HepG2 (cell line): ENCODE measurements at regions not wholly inside any gene's neighbourhood (a gene's known extent, or its start where the extent isn't known, plus 50 kb on each side); places are given as distances from the start of the nearest gene placed in this dataset.

ENCODE experiments used
- ATAC-seq: fragments of 200-7000 bp; cut with Tn5 transposase; 3 replicates; pipeline ENCODE4 v1.9.1; 2020; ENCODE audit warnings: mild to moderate bottlenecking, moderate library complexity
- BruUV-seq: library from RNA; stranded (reverse); fragments of 400-500 nt; replicated peaks from 2 replicates; lab custom pipeline; 2021; lab: Mats Ljungman, UMichigan
- CTCF ChIA-PET: fragments of 300-600 bp; formaldehyde crosslinking; extraction: SDS; loops from one replicate; lab custom pipeline; 2021; ENCODE audit warnings: low total read pairs, inconsistent platforms, low intra/inter-chr PET ratio; lab: Yijun Ruan, JAX
- POLR2A ChIA-PET: fragments of 350-600 bp; sonication (Branson Sonifier 250); formaldehyde crosslinking; loops from one replicate; lab custom pipeline; 2020; ENCODE audit warnings: antibody characterized with exemption, inconsistent platforms; lab: Yijun Ruan, JAX
- DNase-seq: peaks from one replicate; pipeline ENCODE4 v3.0.0-alpha.2; 2015; ENCODE audit warnings: low spot score
- FAIRE-seq: peaks from 3 replicates; lab custom pipeline; 2011; peaks lifted over from hg19 to GRCh38; lab: Jason Lieb, UNC
- H2AFZ ChIP-seq: one replicate; pipeline ENCODE4 v1.6.1; 2011; ENCODE audit warnings: low read length, inconsistent platforms
- H3K27ac ChIP-seq: fragments of 300-600 bp; 3 replicates; pipeline ENCODE4 v1.8.0; 2011; ENCODE audit warnings: mixed run types, mild to moderate bottlenecking, mixed read lengths, low read length, inconsistent platforms; ENCODE audit not compliant: insufficient read depth; ENCODE audit errors: extremely low read length
- H3K27me3 ChIP-seq, 2 experiments: fragments of 200-600 bp in 1 of 2; 2 replicates in 1 of 2; 3 replicates in 1 of 2; pipeline versions ENCODE4 v1.6.0 to v1.8.0; 2011; ENCODE audit warnings: low read length in 2 of 2, mild to moderate bottlenecking in 2 of 2, moderate library complexity in 2 of 2, inconsistent platforms in 1 of 2; ENCODE audit not compliant: insufficient read depth in 2 of 2, control insufficient read depth in 1 of 2
- H3K36me3 ChIP-seq, 2 experiments: fragments of 200-600 bp in 1 of 2; replicated peaks in 1 of 2; 2 replicates in 1 of 2; 3 replicates in 1 of 2; pipeline versions ENCODE4 v1.5.1 to v1.8.0; 2011; ENCODE audit warnings: low read length in 2 of 2, inconsistent platforms in 1 of 2; ENCODE audit not compliant: insufficient read depth in 2 of 2, control insufficient read depth in 1 of 2
- H3K4me1 ChIP-seq: 2 replicates; pipeline ENCODE4 v1.5.1; 2012; ENCODE audit warnings: low read length, inconsistent platforms; ENCODE audit not compliant: insufficient read depth
- H3K4me2 ChIP-seq: 2 replicates; pipeline ENCODE4 v1.6.0; 2011; ENCODE audit warnings: low read depth, low read length, inconsistent platforms
- H3K4me3 ChIP-seq, 3 experiments: fragments of 200-600 bp in 1 of 3; sonication (generic), shearing (Covaris generic) in 1 of 3; replicated peaks in 1 of 3; 2 replicates each; pipeline ENCODE4 v1.5.1; 2011 to 2016; ENCODE audit warnings: low read length in 3 of 3, inconsistent platforms in 2 of 3, low read depth in 2 of 3, mild to moderate bottlenecking in 2 of 3, control low read depth in 1 of 3, mixed read lengths in 1 of 3; ENCODE audit not compliant: insufficient read depth in 1 of 3
- H3K79me2 ChIP-seq: one replicate; pipeline ENCODE4 v1.6.1; 2011; ENCODE audit warnings: low read length, inconsistent platforms; ENCODE audit not compliant: insufficient read depth
- H3K9ac ChIP-seq: 2 replicates; pipeline ENCODE4 v1.6.0; 2011; ENCODE audit warnings: mild to moderate bottlenecking, low read depth, low read length, inconsistent platforms; ENCODE audit not compliant: insufficient read depth
- H3K9me3 ChIP-seq: 2 replicates; pipeline ENCODE4 v1.5.1; 2012; ENCODE audit warnings: mild to moderate bottlenecking, low read length
- H4K20me1 ChIP-seq: 2 replicates; pipeline ENCODE4 v1.6.0; 2011; ENCODE audit warnings: inconsistent platforms, mild to moderate bottlenecking, low read length, moderate library complexity; ENCODE audit not compliant: insufficient read depth
- ARID2 ChIP-seq: sonication (generic); formaldehyde crosslinking; IDR thresholded peaks from 2 replicates; pipeline ENCODE4 v1.8.1; 2022; ENCODE audit warnings: mild to moderate bottlenecking, missing genetic modification reagents, borderline replicate concordance
- E2F1 ChIP-seq: sonication (generic); formaldehyde crosslinking; IDR thresholded peaks from 2 replicates; pipeline ENCODE4 v1.5.0; 2020; ENCODE audit warnings: missing genetic modification reagents
- NR3C1 ChIP-seq: sonication (generic); formaldehyde crosslinking; IDR thresholded peaks from 2 replicates; pipeline ENCODE4 v1.4.0; 2020; ENCODE audit warnings: missing genetic modification reagents
- PHF8 ChIP-seq: sonication (generic); formaldehyde crosslinking; IDR thresholded peaks from 2 replicates; pipeline ENCODE4 v1.5.0; 2020; ENCODE audit warnings: missing genetic modification reagents
- SMARCE1 ChIP-seq: fragments of 450-650 bp; IDR thresholded peaks from 2 replicates; pipeline ENCODE4 v1.6.1; 2017; ENCODE audit warnings: borderline replicate concordance
- TRIM24 ChIP-seq: sonication (generic); formaldehyde crosslinking; IDR thresholded peaks from 2 replicates; pipeline ENCODE4 v1.8.0; 2022; ENCODE audit warnings: mild to moderate bottlenecking, missing genetic modification reagents
- ZNF225 ChIP-seq: sonication (generic); formaldehyde crosslinking; IDR thresholded peaks from 2 replicates; pipeline ENCODE4 v1.4.0; 2020; ENCODE audit warnings: mild to moderate bottlenecking, missing genetic modification reagents
- ZNF296 ChIP-seq: sonication (generic); formaldehyde crosslinking; conservative IDR thresholded peaks from 2 replicates; pipeline ENCODE4 v1.5.0; 2020; ENCODE audit warnings: mild to moderate bottlenecking, missing genetic modification reagents
- ZNF607 ChIP-seq: sonication (generic); formaldehyde crosslinking; IDR thresholded peaks from 2 replicates; pipeline ENCODE4 v1.5.1; 2020; ENCODE audit warnings: missing genetic modification reagents, mild to moderate bottlenecking, borderline replicate concordance
- ZNF615 ChIP-seq: sonication (generic); formaldehyde crosslinking; IDR thresholded peaks from 2 replicates; pipeline ENCODE4 v1.5.0; 2020; ENCODE audit warnings: mild to moderate bottlenecking, missing genetic modification reagents, borderline replicate concordance
- ZUFSP ChIP-seq: sonication (generic); formaldehyde crosslinking; IDR thresholded peaks from 2 replicates; pipeline ENCODE4 v1.9.0; 2021; ENCODE audit warnings: missing genetic modification reagents, mild to moderate bottlenecking, borderline replicate concordance
- WGBS: methylation state at CpG from one replicate; pipeline ENCODE4 v1.1.6; 2017; ENCODE audit warnings: low lambda C conversion rate; 5-methylcytosine and 5-hydroxymethylcytosine counted together
- in situ Hi-C: cut with HindIII; loops from 2 replicates; pipeline ENCODE4 v1.10.0; 2017; ENCODE audit warnings: low pct_unique_long_range_greater_than_20kb; ENCODE audit not compliant: extremely low pct_ligation_motif_present
- intact Hi-C: fragments of 100-400 bp; cut with micrococcal nuclease; formaldehyde crosslinking; loops from one replicate; pipeline ENCODE4 v1.10.0; 2022; ENCODE audit not compliant: unreplicated experiment
- TF ChIP-seq, protein P1 (sequence below): sonication (generic); formaldehyde crosslinking; IDR thresholded peaks from 2 replicates; pipeline ENCODE4 v1.5.1; 2020; ENCODE audit warnings: mild to moderate bottlenecking, missing genetic modification reagents, moderate library complexity

GRCh38 chr10:11387044-11387443 lies 224.4 kb downstream of the USP6NL start:
- POLR2A ChIA-PET: no interaction called here
- WGBS: 5% methylated on average over 4 of the region's 9 CpGs
- no peak for FAIRE-seq
- H3K27ac ChIP-seq: no peak overlapping the region
- no TSS peak for BruUV-seq
- intact Hi-C loops: no loop called here
- H4K20me1 ChIP-seq: no peaks in the 10 kb centered on the region
- H3K27me3 ChIP-seq: peaks cover 1 to 56% of the 10 kb centered on the region in 2 experiments; a peak in 4 of 5 replicates
- no peak overlapping the region for H3K4me3 ChIP-seq
- CTCF ChIA-PET: no interaction called here
- H3K9ac ChIP-seq: no peak overlapping the region
- H3K4me1 ChIP-seq: no peaks in the 10 kb centered on the region
- DNase-seq: no peak
- H3K79me2 ChIP-seq: no peaks in the 10 kb centered on the region
- no peaks in the 10 kb centered on the region for H3K36me3 ChIP-seq
- in situ Hi-C loops: no loop called here
- no peak overlapping the region for H2AFZ ChIP-seq
- TF ChIP-seq TRIM24 (CRISPR knock-in tag) (no peak), ZNF296 (CRISPR knock-in tag) (no peak), NR3C1 (no peak), ZNF607 (CRISPR knock-in tag) (no peak), ARID2 (CRISPR knock-in tag) (no peak), ZNF615 (CRISPR knock-in tag) (no peak), E2F1 (CRISPR knock-in tag) (no peak), PHF8 (CRISPR knock-in tag) (no peak), ZUFSP (CRISPR knock-in tag) (no peak), SMARCE1 (no peak), ZNF225 (CRISPR knock-in tag) (no peak)
- TF ChIP-seq, protein P1, sequence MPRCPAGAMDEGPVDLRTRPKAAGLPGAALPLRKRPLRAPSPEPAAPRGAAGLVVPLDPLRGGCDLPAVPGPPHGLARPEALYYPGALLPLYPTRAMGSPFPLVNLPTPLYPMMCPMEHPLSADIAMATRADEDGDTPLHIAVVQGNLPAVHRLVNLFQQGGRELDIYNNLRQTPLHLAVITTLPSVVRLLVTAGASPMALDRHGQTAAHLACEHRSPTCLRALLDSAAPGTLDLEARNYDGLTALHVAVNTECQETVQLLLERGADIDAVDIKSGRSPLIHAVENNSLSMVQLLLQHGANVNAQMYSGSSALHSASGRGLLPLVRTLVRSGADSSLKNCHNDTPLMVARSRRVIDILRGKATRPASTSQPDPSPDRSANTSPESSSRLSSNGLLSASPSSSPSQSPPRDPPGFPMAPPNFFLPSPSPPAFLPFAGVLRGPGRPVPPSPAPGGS: no peak
- H3K9me3 ChIP-seq: no peaks in the 10 kb centered on the region
- no peak overlapping the region for H3K4me2 ChIP-seq
- no peak for ATAC-seq
